Right lobe of liver (tissue), 4 donors: ENCODE measurements at regions not wholly inside any gene's neighbourhood (a gene's known extent, or its start where the extent isn't known, plus 50 kb on each side); places are given as distances from the start of the nearest gene placed in this dataset.

Experiments
- POLR2A ChIP-seq: fragments of 450-650 bp; IDR thresholded peaks from one replicate; pipeline ENCODE4 v1.6.1; 2017; ENCODE audit warnings: antibody characterized with exemption, mild to moderate bottlenecking
- TF ChIP-seq, protein P1 (sequence below), 4 donors: fragments of 200-600 bp in 3 of 4; fragments of 450-650 bp in 1 of 4; IDR thresholded peaks; one replicate each; pipeline versions ENCODE4 v1.5.1 to v1.8.0; 2016 to 2022; ENCODE audit warnings: antibody characterized with exemption in 4 of 4, mild to moderate bottlenecking in 2 of 4
- donor health status: DM: no; HTN: no; CAD: no.
- donor health status: DM: no; HTN: no; CAD: no.
- donor health status: DM: no; HTN: yes; CAD: no.

DNA sequence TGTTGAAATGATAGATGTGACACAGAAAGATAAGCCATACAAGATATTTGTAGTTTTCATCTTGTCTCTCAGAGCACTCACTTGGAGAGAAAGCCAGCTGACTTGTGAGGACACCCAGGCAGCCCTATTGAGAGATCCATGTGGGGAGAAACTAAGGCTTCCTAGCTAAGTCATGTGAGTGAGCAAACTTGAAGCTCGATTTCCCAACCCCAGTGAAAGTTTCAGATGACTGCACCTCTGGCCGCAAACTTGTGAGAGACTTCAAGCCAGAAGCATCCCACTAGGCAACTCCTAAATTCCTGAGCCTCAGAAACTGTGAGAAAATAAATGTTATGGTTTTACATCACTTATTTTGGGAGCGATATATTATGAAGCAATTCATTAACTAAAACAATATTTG lies 832.3 kb downstream of the LTN1 start:
- TF ChIP-seq, protein P1, sequence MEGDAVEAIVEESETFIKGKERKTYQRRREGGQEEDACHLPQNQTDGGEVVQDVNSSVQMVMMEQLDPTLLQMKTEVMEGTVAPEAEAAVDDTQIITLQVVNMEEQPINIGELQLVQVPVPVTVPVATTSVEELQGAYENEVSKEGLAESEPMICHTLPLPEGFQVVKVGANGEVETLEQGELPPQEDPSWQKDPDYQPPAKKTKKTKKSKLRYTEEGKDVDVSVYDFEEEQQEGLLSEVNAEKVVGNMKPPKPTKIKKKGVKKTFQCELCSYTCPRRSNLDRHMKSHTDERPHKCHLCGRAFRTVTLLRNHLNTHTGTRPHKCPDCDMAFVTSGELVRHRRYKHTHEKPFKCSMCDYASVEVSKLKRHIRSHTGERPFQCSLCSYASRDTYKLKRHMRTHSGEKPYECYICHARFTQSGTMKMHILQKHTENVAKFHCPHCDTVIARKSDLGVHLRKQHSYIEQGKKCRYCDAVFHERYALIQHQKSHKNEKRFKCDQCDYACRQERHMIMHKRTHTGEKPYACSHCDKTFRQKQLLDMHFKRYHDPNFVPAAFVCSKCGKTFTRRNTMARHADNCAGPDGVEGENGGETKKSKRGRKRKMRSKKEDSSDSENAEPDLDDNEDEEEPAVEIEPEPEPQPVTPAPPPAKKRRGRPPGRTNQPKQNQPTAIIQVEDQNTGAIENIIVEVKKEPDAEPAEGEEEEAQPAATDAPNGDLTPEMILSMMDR (IDR thresholded peaks at IDR 0.05) = no peak
- no peak for TF ChIP-seq POLR2A
